ENCODE measurements at regions not wholly inside any gene's neighbourhood (a gene's known extent, or its start where the extent isn't known, plus 50 kb on each side); places are given as distances from the start of the nearest gene placed in this dataset.

DNA sequence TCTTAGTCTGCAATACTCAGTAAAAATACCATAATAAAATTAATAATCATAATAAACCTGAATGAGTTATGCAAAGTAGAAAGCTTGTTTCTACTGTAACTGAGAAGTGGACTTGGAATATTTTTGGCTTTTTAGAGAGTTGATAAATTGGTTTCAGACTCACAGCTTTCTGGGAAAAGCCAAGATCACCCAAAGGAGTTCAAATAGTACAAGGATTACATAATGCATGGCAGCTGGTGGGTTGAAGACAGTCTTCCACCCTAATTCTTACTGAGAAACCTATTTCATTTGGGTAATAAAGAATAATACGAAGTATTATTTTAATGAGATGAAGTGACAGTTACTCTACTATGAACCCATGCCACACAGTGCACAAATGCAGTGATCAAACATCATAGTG is 139.4 kb upstream of the KLF12 start:
- no peak for FAIRE-seq
- TF ChIP-seq RHOXF2B (CRISPR knock-in tag; conservative IDR thresholded peaks at IDR 0.05) (no peak), SIN3B (IDR thresholded peaks at IDR 0.05; ENCODE audit: low read depth) (no peak), ZNF217 (CRISPR knock-in tag; IDR thresholded peaks at IDR 0.05) (no peak), TEAD1 (CRISPR knock-in tag; IDR thresholded peaks at IDR 0.05) (no peak), BRCA1 (IDR thresholded peaks at IDR 0.05) (no peak), BRCA1 (CRISPR knock-in tag; IDR thresholded peaks at IDR 0.05) (no peak), ZNF224 (CRISPR knock-in tag; IDR thresholded peaks at IDR 0.05) (no peak), ZNF263 (CRISPR knock-in tag; IDR thresholded peaks at IDR 0.05; ENCODE audit: borderline replicate concordance) (no peak), ELF2 (CRISPR knock-in tag; IDR thresholded peaks at IDR 0.05) (no peak), BCOR (IDR thresholded peaks at IDR 0.05) (no peak), ZNF75A (CRISPR knock-in tag; IDR thresholded peaks at IDR 0.05) (no peak), CBX3 (IDR thresholded peaks at IDR 0.05; ENCODE audit: borderline replicate concordance in 1 of 2, low read length in 2 of 2) (no peak), ZEB2 (IDR thresholded peaks at IDR 0.05) (no peak), CBX5 (IDR thresholded peaks at IDR 0.05; ENCODE audit: borderline replicate concordance, low read depth) (no peak), ESRRA (IDR thresholded peaks at IDR 0.05; ENCODE audit: borderline replicate concordance, low read depth) (no peak), BRD9 (IDR thresholded peaks at IDR 0.05; ENCODE audit: low read depth, partially characterized antibody) (no peak), FOXJ2 (tag; IDR thresholded peaks at IDR 0.05) (no peak), ARHGAP35 (IDR thresholded peaks at IDR 0.05; ENCODE audit: partially characterized antibody) (no peak), CXXC5 (CRISPR knock-in tag; IDR thresholded peaks at IDR 0.05) (no peak)
- TF ChIP-seq, protein P1, sequence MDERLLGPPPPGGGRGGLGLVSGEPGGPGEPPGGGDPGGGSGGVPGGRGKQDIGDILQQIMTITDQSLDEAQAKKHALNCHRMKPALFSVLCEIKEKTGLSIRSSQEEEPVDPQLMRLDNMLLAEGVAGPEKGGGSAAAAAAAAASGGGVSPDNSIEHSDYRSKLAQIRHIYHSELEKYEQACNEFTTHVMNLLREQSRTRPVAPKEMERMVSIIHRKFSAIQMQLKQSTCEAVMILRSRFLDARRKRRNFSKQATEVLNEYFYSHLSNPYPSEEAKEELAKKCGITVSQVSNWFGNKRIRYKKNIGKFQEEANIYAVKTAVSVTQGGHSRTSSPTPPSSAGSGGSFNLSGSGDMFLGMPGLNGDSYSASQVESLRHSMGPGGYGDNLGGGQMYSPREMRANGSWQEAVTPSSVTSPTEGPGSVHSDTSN (CRISPR knock-in tag; IDR thresholded peaks at IDR 0.05; ENCODE audit: low read depth) = no peak
- TF ChIP-seq, protein P1 (tag; conservative IDR thresholded peaks at IDR 0.05; ENCODE audit: low read depth) = no peak
- TF ChIP-seq, protein P2, sequence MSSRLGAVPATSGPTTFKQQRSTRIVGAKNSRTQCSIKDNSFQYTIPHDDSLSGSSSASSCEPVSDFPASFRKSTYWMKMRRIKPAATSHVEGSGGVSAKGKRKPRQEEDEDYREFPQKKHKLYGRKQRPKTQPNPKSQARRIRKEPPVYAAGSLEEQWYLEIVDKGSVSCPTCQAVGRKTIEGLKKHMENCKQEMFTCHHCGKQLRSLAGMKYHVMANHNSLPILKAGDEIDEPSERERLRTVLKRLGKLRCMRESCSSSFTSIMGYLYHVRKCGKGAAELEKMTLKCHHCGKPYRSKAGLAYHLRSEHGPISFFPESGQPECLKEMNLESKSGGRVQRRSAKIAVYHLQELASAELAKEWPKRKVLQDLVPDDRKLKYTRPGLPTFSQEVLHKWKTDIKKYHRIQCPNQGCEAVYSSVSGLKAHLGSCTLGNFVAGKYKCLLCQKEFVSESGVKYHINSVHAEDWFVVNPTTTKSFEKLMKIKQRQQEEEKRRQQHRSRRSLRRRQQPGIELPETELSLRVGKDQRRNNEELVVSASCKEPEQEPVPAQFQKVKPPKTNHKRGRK (tag; IDR thresholded peaks at IDR 0.05) = no peak
- ChIA-PET POLR2A (no interaction called here), CTCF (ENCODE audit: low intra/inter-chr PET ratio) (no interaction called here)
- Histone ChIP-seq H3K9ac (ENCODE audit: insufficient read depth in 1 of 2, low read depth in 2 of 2, low read length in 2 of 2) (no peak overlapping the region), H2AFZ (ENCODE audit: low read depth, low read length) (no peak overlapping the region), H3K27ac (ENCODE audit: extremely low read depth, low read depth, low read length) (no peak overlapping the region), H3K9me3 (replicated peaks; ENCODE audit: control insufficient read depth, insufficient read depth, low read depth, low read length) (no peaks in the 10 kb centered on the region), H3K4me3 (no peak overlapping the region), H3K36me3 (ENCODE audit: control insufficient read depth, insufficient read depth, low read length) (no peaks in the 10 kb centered on the region), H3K4me1 (replicated peaks in 1 of 2; ENCODE audit: control insufficient read depth in 2 of 2, insufficient read depth in 2 of 2, low read length in 2 of 2) (no peaks in the 10 kb centered on the region), H3K27me3 (ENCODE audit: control insufficient read depth in 2 of 2, insufficient read depth in 2 of 2, low read length in 2 of 2) (no peaks in the 10 kb centered on the region), H3K79me2 (ENCODE audit: control insufficient read depth, insufficient read depth, low read length) (no peaks in the 10 kb centered on the region), H4K20me1 (replicated peaks; ENCODE audit: control insufficient read depth, insufficient read depth, low read length) (no peaks in the 10 kb centered on the region), H3K9me1 (ENCODE audit: control insufficient read depth, insufficient read depth, low read length) (no peaks in the 10 kb centered on the region), H3K4me2 (ENCODE audit: insufficient read depth, low read length) (no peak overlapping the region)
- intact Hi-C loops (cut with micrococcal nuclease) (no loop called here), in situ Hi-C loops (cut with MboI) (no loop called here)
- DNase-seq (ENCODE audit: extremely low read depth in 1 of 4, low spot score in 3 of 4) = no peak
- WGBS (ENCODE audit: insufficient coverage, low coverage, missing lambda C conversion rate) = 0% methylated on average over 1 of the region's 1 CpG
- BruUV-seq (replicated peaks) = no TSS peak
- no peak for ATAC-seq

All from K562 (cell line).